OCI-LY7 (cell line): ENCODE measurements at regions not wholly inside any gene's neighbourhood (a gene's known extent, or its start where the extent isn't known, plus 50 kb on each side); places are given as distances from the start of the nearest gene placed in this dataset.

Source experiments
- BruUV-seq: library from RNA; stranded (reverse); fragments of 400-500 nt; replicated peaks from 2 replicates; lab custom pipeline; 2021; lab: Mats Ljungman, UMichigan
- CTCF ChIA-PET: fragments of 300-600 bp; sonication (Branson Sonifier 250); formaldehyde crosslinking; loops from one replicate; lab custom pipeline; 2022; ENCODE audit warnings: antibody characterized with exemption; ENCODE audit not compliant: unreplicated experiment; lab: Charles Lee
- POLR2A ChIA-PET: fragments of 300-600 bp; sonication (Branson Sonifier 250); formaldehyde crosslinking; loops from one replicate; lab custom pipeline; 2022; ENCODE audit warnings: antibody characterized with exemption; lab: Charles Lee
- DNase-seq: peaks from one replicate; pipeline ENCODE4 v3.0.0-alpha.2; 2015; ENCODE audit warnings: low spot score
- H2AFZ ChIP-seq: fragments of 200-600 bp; sonication (generic), shearing (Covaris generic); 2 replicates; pipeline ENCODE4 v1.6.1; 2014; ENCODE audit warnings: mild to moderate bottlenecking, antibody characterized with exemption, low read length, moderate library complexity
- H3K27ac ChIP-seq: fragments of 200-600 bp; sonication (generic); 2 replicates; pipeline ENCODE4 v1.5.1; 2014; ENCODE audit warnings: mixed run types, low read depth, mild to moderate bottlenecking, moderate library complexity, low read length, inconsistent platforms; ENCODE audit not compliant: poor library complexity, severe bottlenecking
- H3K36me3 ChIP-seq: fragments of 200-600 bp; sonication (generic); 2 replicates; pipeline ENCODE4 v1.6.1; 2014; ENCODE audit warnings: mild to moderate bottlenecking, antibody characterized with exemption, low read length, moderate library complexity, mixed read lengths; ENCODE audit not compliant: insufficient read depth
- H3K4me1 ChIP-seq: fragments of 200-600 bp; sonication (generic); 2 replicates; pipeline ENCODE4 v1.5.1; 2014; ENCODE audit warnings: mild to moderate bottlenecking, low read length; ENCODE audit not compliant: insufficient read depth, poor library complexity, severe bottlenecking
- H3K4me2 ChIP-seq: fragments of 200-600 bp; sonication (generic); 2 replicates; pipeline ENCODE4 v1.6.1; 2014; ENCODE audit warnings: mild to moderate bottlenecking, low read length
- H3K4me3 ChIP-seq: fragments of 200-600 bp; sonication (generic); 2 replicates; pipeline ENCODE4 v1.5.1; 2014; ENCODE audit warnings: mild to moderate bottlenecking, low read depth, low read length; ENCODE audit not compliant: poor library complexity, severe bottlenecking
- H3K79me2 ChIP-seq: fragments of 200-600 bp; sonication (generic); 2 replicates; pipeline ENCODE4 v1.6.1; 2016; ENCODE audit warnings: low read depth, mild to moderate bottlenecking, low read length, moderate library complexity, mixed read lengths; ENCODE audit not compliant: insufficient read depth
- H3K9me2 ChIP-seq: fragments of 200-600 bp; sonication (generic); 2 replicates; pipeline ENCODE4 v1.6.1; 2016; ENCODE audit warnings: mild to moderate bottlenecking, low read length, mixed read lengths; ENCODE audit not compliant: insufficient read depth
- H3K9me3 ChIP-seq: fragments of 200-600 bp; sonication (generic); 2 replicates; pipeline ENCODE4 v1.6.1; 2014; ENCODE audit warnings: mild to moderate bottlenecking, mixed run types, low read length, mixed read lengths
- H4K20me1 ChIP-seq: fragments of 200-600 bp; sonication (generic); 2 replicates; pipeline ENCODE4 v1.6.1; 2014; ENCODE audit warnings: mild to moderate bottlenecking, antibody characterized with exemption, low read length, moderate library complexity, mixed read lengths; ENCODE audit not compliant: insufficient read depth
- EZH2phosphoT487 ChIP-seq: fragments of 200-600 bp; sonication (generic); IDR thresholded peaks from 2 replicates; pipeline ENCODE4 v1.6.1; 2018; ENCODE audit warnings: low read depth, borderline replicate concordance, mild to moderate bottlenecking, mixed run types, antibody characterized with exemption, low read length, moderate library complexity, mixed read lengths
- intact Hi-C: fragments of 100-400 bp; cut with micrococcal nuclease; formaldehyde crosslinking; loops from one replicate; pipeline ENCODE4 v1.10.0; 2022; ENCODE audit not compliant: unreplicated experiment
- TF ChIP-seq, protein P1 (sequence below): fragments of 200-600 bp; sonication (generic); conservative IDR thresholded peaks from 2 replicates; pipeline ENCODE4 v1.5.1; 2014; ENCODE audit warnings: mild to moderate bottlenecking, antibody characterized with exemption, low read length, moderate library complexity, mixed read lengths

DNA sequence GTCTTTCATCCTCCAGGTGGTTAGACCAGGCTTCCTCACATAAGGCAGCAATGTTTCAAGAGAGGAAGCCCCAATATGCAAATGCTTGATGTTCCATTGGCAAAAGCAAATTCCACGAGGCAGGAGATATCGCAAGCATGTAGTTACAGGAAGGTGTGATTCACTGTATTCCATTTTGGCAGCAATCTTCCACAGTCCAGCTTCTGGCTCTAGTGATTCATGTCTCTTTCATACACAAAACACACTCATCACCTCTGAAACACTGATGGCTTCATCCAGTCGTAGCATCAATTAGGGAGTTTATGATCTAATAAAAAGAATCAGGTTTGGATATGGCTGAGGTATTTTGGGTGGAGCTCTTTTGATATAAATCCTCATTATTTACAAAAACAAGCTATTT lies 552.2 kb upstream of the RIOK2 start:
- H4K20me1 ChIP-seq, result no peaks in the 10 kb centered on the region
- intact Hi-C loops, result no loop called here
- no peaks in the 10 kb centered on the region for H3K9me3 ChIP-seq
- no peak for TF ChIP-seq EZH2phosphoT487
- TF ChIP-seq, protein P1, sequence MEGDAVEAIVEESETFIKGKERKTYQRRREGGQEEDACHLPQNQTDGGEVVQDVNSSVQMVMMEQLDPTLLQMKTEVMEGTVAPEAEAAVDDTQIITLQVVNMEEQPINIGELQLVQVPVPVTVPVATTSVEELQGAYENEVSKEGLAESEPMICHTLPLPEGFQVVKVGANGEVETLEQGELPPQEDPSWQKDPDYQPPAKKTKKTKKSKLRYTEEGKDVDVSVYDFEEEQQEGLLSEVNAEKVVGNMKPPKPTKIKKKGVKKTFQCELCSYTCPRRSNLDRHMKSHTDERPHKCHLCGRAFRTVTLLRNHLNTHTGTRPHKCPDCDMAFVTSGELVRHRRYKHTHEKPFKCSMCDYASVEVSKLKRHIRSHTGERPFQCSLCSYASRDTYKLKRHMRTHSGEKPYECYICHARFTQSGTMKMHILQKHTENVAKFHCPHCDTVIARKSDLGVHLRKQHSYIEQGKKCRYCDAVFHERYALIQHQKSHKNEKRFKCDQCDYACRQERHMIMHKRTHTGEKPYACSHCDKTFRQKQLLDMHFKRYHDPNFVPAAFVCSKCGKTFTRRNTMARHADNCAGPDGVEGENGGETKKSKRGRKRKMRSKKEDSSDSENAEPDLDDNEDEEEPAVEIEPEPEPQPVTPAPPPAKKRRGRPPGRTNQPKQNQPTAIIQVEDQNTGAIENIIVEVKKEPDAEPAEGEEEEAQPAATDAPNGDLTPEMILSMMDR, result no peak
- no peak overlapping the region for H3K4me3 ChIP-seq
- ChIA-PET POLR2A (no interaction called here), CTCF (no interaction called here)
- H3K9me2 ChIP-seq, result no peaks in the 10 kb centered on the region
- H3K79me2 ChIP-seq, result no peaks in the 10 kb centered on the region
- H3K4me1 ChIP-seq, result no peaks in the 10 kb centered on the region
- H3K36me3 ChIP-seq, result no peaks in the 10 kb centered on the region
- H2AFZ ChIP-seq, result no peak overlapping the region
- no peak overlapping the region for H3K4me2 ChIP-seq
- no TSS peak for BruUV-seq
- no peak overlapping the region for H3K27ac ChIP-seq
- no peak for DNase-seq

DNA sequence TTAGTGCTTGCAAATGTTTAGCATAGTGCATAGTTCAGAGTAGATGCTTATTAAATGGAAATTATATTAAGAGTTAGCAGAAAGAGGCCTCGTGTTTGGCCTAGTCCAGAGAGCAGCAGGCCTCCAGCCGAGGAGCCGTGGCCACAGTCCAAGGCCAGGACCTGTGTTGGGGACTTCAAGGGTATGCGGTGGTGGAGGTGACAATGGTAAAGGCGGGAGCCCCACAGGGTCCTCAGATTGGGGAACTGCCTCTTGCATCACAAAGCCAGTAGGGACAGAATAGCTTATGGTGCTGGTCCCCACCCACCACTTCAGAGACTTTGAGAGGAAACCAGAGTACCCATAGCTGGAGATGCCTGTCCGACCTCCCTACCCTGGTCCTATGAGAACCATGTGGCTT lies 554.6 kb upstream of the RIOK2 start:
- intact Hi-C loops, result no loop called here
- no peak overlapping the region for H2AFZ ChIP-seq
- TF ChIP-seq, protein P1, result no peak
- TF ChIP-seq EZH2phosphoT487, result no peak
- no peaks in the 10 kb centered on the region for H3K36me3 ChIP-seq
- no peaks in the 10 kb centered on the region for H3K9me2 ChIP-seq
- ChIA-PET CTCF (no interaction called here), POLR2A (no interaction called here)
- no peak overlapping the region for H3K27ac ChIP-seq
- DNase-seq, result no peak
- H3K79me2 ChIP-seq, result no peaks in the 10 kb centered on the region
- no peaks in the 10 kb centered on the region for H4K20me1 ChIP-seq
- H3K4me1 ChIP-seq, result no peaks in the 10 kb centered on the region
- H3K9me3 ChIP-seq, result no peaks in the 10 kb centered on the region
- BruUV-seq, result no TSS peak
- no peak overlapping the region for H3K4me3 ChIP-seq
- no peak overlapping the region for H3K4me2 ChIP-seq

DNA sequence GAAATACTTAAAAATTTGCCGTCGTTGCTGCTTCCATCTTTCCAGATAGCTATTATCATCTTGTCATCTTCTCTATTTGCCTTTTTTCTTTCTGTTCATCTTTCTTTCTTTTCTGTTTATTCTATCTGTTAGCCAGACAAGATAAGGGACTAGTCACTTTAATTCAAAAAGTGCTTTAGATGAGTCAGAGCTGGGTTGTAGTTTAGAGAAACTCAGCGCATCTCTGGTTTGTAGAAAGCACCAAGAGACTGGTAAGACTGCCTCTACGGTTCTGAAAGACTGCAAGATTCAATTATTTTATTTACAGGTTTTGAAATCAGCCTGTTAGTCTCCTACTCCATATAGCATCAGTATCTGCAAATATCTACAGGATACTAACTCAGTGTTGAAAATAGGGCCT lies 562.8 kb upstream of the RIOK2 start:
- no peaks in the 10 kb centered on the region for H3K9me3 ChIP-seq
- TF ChIP-seq, protein P1, result no peak
- TF ChIP-seq EZH2phosphoT487, result no peak
- H3K36me3 ChIP-seq, result no peaks in the 10 kb centered on the region
- no peak overlapping the region for H2AFZ ChIP-seq
- no peaks in the 10 kb centered on the region for H3K79me2 ChIP-seq
- H4K20me1 ChIP-seq, result no peaks in the 10 kb centered on the region
- no peaks in the 10 kb centered on the region for H3K9me2 ChIP-seq
- H3K4me3 ChIP-seq, result no peak overlapping the region
- H3K4me2 ChIP-seq, result no peak overlapping the region
- ChIA-PET CTCF (no interaction called here), POLR2A (no interaction called here)
- DNase-seq, result no peak
- no peak overlapping the region for H3K27ac ChIP-seq
- no peaks in the 10 kb centered on the region for H3K4me1 ChIP-seq
- intact Hi-C loops, result no loop called here
- no TSS peak for BruUV-seq
